ENCODE measurements at regions not wholly inside any gene's neighbourhood (a gene's known extent, or its start where the extent isn't known, plus 50 kb on each side); places are given as distances from the start of the nearest gene placed in this dataset.

DNA sequence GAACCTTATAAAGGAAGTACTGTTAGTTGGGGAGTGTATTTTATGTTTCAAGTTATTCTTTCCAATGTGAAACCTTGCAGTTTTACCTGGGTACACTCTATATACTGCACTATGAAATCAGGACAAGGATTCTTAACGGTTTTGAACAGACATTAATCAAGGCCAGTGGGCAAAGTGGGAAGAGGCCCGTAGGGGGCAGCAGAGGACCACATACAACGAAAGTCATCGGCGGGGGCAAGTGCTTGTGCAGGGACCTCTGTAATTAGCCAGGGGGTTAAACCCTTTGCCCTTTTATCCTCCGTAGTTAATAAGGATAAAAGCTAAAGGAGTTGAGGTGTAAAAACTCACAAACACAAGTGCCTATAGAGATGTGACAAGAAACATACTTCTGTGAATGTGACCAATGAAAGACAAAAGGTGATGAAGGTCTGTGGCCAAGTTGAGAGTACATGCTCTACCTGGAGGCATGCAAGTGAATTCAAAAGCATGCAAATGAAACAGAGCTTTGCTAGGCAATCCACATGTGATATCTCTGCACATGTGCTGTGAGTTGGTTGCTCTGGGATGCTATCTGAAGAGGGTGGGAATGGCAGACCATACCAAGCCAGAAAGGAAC, 392.7 kb upstream of the MAN1A1 start (continued):
- 0 out of 2 replicates have a peak, but pooled peaks have one; percentile 52 for TF ChIP-seq NCOA5 (CRISPR knock-in tag; IDR thresholded peaks at IDR 0.05)
- TF ChIP-seq SMYD3 (CRISPR knock-in tag; IDR thresholded peaks at IDR 0.05), result no peak
- TF ChIP-seq THAP11 (CRISPR knock-in tag; IDR thresholded peaks at IDR 0.05), result no peak
- no peak for TF ChIP-seq ETV5 (CRISPR knock-in tag; IDR thresholded peaks at IDR 0.05; ENCODE audit: borderline replicate concordance)
- no peak for TF ChIP-seq HOXD1 (CRISPR knock-in tag; IDR thresholded peaks at IDR 0.05)
- TF ChIP-seq, protein P1, sequence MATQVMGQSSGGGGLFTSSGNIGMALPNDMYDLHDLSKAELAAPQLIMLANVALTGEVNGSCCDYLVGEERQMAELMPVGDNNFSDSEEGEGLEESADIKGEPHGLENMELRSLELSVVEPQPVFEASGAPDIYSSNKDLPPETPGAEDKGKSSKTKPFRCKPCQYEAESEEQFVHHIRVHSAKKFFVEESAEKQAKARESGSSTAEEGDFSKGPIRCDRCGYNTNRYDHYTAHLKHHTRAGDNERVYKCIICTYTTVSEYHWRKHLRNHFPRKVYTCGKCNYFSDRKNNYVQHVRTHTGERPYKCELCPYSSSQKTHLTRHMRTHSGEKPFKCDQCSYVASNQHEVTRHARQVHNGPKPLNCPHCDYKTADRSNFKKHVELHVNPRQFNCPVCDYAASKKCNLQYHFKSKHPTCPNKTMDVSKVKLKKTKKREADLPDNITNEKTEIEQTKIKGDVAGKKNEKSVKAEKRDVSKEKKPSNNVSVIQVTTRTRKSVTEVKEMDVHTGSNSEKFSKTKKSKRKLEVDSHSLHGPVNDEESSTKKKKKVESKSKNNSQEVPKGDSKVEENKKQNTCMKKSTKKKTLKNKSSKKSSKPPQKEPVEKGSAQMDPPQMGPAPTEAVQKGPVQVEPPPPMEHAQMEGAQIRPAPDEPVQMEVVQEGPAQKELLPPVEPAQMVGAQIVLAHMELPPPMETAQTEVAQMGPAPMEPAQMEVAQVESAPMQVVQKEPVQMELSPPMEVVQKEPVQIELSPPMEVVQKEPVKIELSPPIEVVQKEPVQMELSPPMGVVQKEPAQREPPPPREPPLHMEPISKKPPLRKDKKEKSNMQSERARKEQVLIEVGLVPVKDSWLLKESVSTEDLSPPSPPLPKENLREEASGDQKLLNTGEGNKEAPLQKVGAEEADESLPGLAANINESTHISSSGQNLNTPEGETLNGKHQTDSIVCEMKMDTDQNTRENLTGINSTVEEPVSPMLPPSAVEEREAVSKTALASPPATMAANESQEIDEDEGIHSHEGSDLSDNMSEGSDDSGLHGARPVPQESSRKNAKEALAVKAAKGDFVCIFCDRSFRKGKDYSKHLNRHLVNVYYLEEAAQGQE (IDR thresholded peaks at IDR 0.05; ENCODE audit: borderline replicate concordance in 1 of 2, low read depth in 1 of 2, low read length in 2 of 2), result no peak
- TF ChIP-seq, protein P2, sequence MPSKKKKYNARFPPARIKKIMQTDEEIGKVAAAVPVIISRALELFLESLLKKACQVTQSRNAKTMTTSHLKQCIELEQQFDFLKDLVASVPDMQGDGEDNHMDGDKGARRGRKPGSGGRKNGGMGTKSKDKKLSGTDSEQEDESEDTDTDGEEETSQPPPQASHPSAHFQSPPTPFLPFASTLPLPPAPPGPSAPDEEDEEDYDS (CRISPR knock-in tag; IDR thresholded peaks at IDR 0.05), result no peak
- no peak for TF ChIP-seq ZNF24 (IDR thresholded peaks at IDR 0.05)
- TF ChIP-seq FLYWCH1 (CRISPR knock-in tag; IDR thresholded peaks at IDR 0.05), result no peak
- TF ChIP-seq, protein P3, sequence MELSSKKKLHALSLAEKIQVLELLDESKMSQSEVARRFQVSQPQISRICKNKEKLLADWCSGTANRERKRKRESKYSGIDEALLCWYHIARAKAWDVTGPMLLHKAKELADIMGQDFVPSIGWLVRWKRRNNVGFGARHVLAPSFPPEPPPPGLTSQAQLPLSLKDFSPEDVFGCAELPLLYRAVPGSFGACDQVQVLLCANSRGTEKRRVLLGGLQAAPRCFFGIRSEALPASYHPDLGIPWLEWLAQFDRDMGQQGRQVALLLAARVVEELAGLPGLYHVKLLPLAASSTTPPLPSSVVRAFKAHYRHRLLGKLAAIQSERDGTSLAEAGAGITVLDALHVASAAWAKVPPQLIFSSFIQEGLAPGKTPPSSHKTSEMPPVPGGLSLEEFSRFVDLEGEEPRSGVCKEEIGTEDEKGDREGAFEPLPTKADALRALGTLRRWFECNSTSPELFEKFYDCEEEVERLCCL (CRISPR knock-in tag; IDR thresholded peaks at IDR 0.05; ENCODE audit: borderline replicate concordance), result no peak
- TF ChIP-seq ONECUT2 (CRISPR knock-in tag; IDR thresholded peaks at IDR 0.05), result no peak
- no peak for TF ChIP-seq TRIM24 (CRISPR knock-in tag; IDR thresholded peaks at IDR 0.05)
- TF ChIP-seq, protein P4, sequence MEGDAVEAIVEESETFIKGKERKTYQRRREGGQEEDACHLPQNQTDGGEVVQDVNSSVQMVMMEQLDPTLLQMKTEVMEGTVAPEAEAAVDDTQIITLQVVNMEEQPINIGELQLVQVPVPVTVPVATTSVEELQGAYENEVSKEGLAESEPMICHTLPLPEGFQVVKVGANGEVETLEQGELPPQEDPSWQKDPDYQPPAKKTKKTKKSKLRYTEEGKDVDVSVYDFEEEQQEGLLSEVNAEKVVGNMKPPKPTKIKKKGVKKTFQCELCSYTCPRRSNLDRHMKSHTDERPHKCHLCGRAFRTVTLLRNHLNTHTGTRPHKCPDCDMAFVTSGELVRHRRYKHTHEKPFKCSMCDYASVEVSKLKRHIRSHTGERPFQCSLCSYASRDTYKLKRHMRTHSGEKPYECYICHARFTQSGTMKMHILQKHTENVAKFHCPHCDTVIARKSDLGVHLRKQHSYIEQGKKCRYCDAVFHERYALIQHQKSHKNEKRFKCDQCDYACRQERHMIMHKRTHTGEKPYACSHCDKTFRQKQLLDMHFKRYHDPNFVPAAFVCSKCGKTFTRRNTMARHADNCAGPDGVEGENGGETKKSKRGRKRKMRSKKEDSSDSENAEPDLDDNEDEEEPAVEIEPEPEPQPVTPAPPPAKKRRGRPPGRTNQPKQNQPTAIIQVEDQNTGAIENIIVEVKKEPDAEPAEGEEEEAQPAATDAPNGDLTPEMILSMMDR (CRISPR knock-in tag; IDR thresholded peaks at IDR 0.05), result peak; percentile 92
- TF ChIP-seq PHF21A (CRISPR knock-in tag; IDR thresholded peaks at IDR 0.05), result no peak
- no peak for TF ChIP-seq SSRP1 (CRISPR knock-in tag; IDR thresholded peaks at IDR 0.05)
- TF ChIP-seq ZNF17 (CRISPR knock-in tag; IDR thresholded peaks at IDR 0.05), result no peak
- no peak for TF ChIP-seq ZNF101 (CRISPR knock-in tag; IDR thresholded peaks at IDR 0.05; ENCODE audit: borderline replicate concordance, low read depth)
- no peak for TF ChIP-seq ZZZ3 (CRISPR knock-in tag; IDR thresholded peaks at IDR 0.05; ENCODE audit: borderline replicate concordance)
- TF ChIP-seq ZNF354B (CRISPR knock-in tag; IDR thresholded peaks at IDR 0.05), result no peak
- no peak for TF ChIP-seq FOXJ3 (CRISPR knock-in tag; IDR thresholded peaks at IDR 0.05; ENCODE audit: borderline replicate concordance)
- TF ChIP-seq ESRRA (CRISPR knock-in tag; IDR thresholded peaks at IDR 0.05; ENCODE audit: low read depth), result no peak
- TF ChIP-seq SMAD3 (CRISPR knock-in tag; IDR thresholded peaks at IDR 0.05), result 0 out of 2 replicates have a peak, but pooled peaks have one; percentile 39
- TF ChIP-seq ZNF564 (CRISPR knock-in tag; IDR thresholded peaks at IDR 0.05), result no peak
- no peak for TF ChIP-seq ZNF563 (CRISPR knock-in tag; IDR thresholded peaks at IDR 0.05)
- TF ChIP-seq EP300 (IDR thresholded peaks at IDR 0.05; ENCODE audit: low read depth in 2 of 2, low read length in 2 of 2), result no peak
- TF ChIP-seq EP300 (CRISPR knock-in tag; IDR thresholded peaks at IDR 0.05; ENCODE audit: borderline replicate concordance), result no peak
